ENCODE measurements at regions not wholly inside any gene's neighbourhood (a gene's known extent, or its start where the extent isn't known, plus 50 kb on each side); places are given as distances from the start of the nearest gene placed in this dataset.

- DNase-seq (ENCODE audit: low read depth): no peak
Observed at GRCh38 chr12:125678589-125678993, 613.4 kb downstream of the AACS start.

- DNase-seq (ENCODE audit: low read depth): no peak
Observed at GRCh38 chr12:125683748-125684381, 618.6 kb downstream of the AACS start.

GRCh38 chr12:125684968-125685790 is 619.9 kb downstream of the AACS start:
- no peak for DNase-seq (ENCODE audit: low read depth)

GRCh38 chr12:125685915-125686314 is 620.7 kb downstream of the AACS start:
- no peak for DNase-seq (ENCODE audit: low read depth)

GRCh38 chr12:125687403-125687802 is 622.2 kb downstream of the AACS start:
- DNase-seq (ENCODE audit: low read depth): no peak

GRCh38 chr12:125687820-125688219 is 622.6 kb downstream of the AACS start:
- DNase-seq (ENCODE audit: low read depth): no peak

GRCh38 chr12:125688223-125688622 is 623.0 kb downstream of the AACS start:
- no peak for DNase-seq (ENCODE audit: low read depth)

- no peak for DNase-seq (ENCODE audit: low read depth)
Observed at GRCh38 chr12:125688881-125689280, 623.6 kb downstream of the AACS start.

GRCh38 chr12:125689576-125690410 is 624.6 kb downstream of the AACS start:
- no peak for DNase-seq (ENCODE audit: low read depth)

GRCh38 chr12:125690841-125691240 is 625.6 kb downstream of the AACS start:
- DNase-seq (ENCODE audit: low read depth): no peak

GRCh38 chr12:125696054-125696453 is 630.8 kb downstream of the AACS start:
- DNase-seq (ENCODE audit: low read depth): no peak

- no peak for DNase-seq (ENCODE audit: low read depth)
Observed at GRCh38 chr12:125704803-125705202, 639.6 kb downstream of the AACS start.

- DNase-seq (ENCODE audit: low read depth): no peak
Observed at GRCh38 chr12:125720961-125721360, 655.7 kb downstream of the AACS start.

GRCh38 chr12:125734137-125734536 is 668.9 kb downstream of the AACS start:
- no peak for DNase-seq (ENCODE audit: low read depth)

- no peak for DNase-seq (ENCODE audit: low read depth)
Observed at GRCh38 chr12:125738211-125738610, 673.0 kb downstream of the AACS start.

GRCh38 chr12:125742413-125742812 is 677.2 kb downstream of the AACS start:
- DNase-seq (ENCODE audit: low read depth): no peak

- DNase-seq (ENCODE audit: low read depth): no peak
Observed at GRCh38 chr12:125744201-125744600, 679.0 kb downstream of the AACS start.

GRCh38 chr12:125755512-125755911 is 690.3 kb downstream of the AACS start:
- no peak for DNase-seq (ENCODE audit: low read depth)

GRCh38 chr12:125766091-125766490 is 700.9 kb downstream of the AACS start:
- no peak for DNase-seq (ENCODE audit: low read depth)

GRCh38 chr12:125772403-125772802 is 707.2 kb downstream of the AACS start:
- DNase-seq (ENCODE audit: low read depth): no peak

- no peak for DNase-seq (ENCODE audit: low read depth)
Observed at GRCh38 chr12:125773033-125773640, 707.9 kb downstream of the AACS start.

- DNase-seq (ENCODE audit: low read depth): no peak
Observed at GRCh38 chr12:125775507-125775906, 710.3 kb downstream of the AACS start.
